T-helper 17 cell (primary cell): ENCODE measurements at regions not wholly inside any gene's neighbourhood (a gene's known extent, or its start where the extent isn't known, plus 50 kb on each side); places are given as distances from the start of the nearest gene placed in this dataset.

Source experiments
- ATAC-seq: fragments of 150-1000 bp; cut with Tn5 transposase; 2 replicates; pipeline ENCODE4 v1.10.0; 2021; ENCODE audit warnings: mild to moderate bottlenecking, moderate library complexity
- DNase-seq, 3 donors: peaks; one replicate each; pipeline versions ENCODE4 v3.0.0 to v3.0.0-alpha.2; 2020 to 2021
- H3K9me3 ChIP-seq: one replicate; pipeline ENCODE4 v1.7.0; 2013; ENCODE audit warnings: low read length, mild to moderate bottlenecking; ENCODE audit not compliant: control insufficient read depth, poor library complexity, severe bottlenecking
- H3K27ac Mint-ChIP-seq: one replicate; pipeline ENCODE4 v1.8.0; 2022; ENCODE audit warnings: mild to moderate bottlenecking, moderate library complexity, mixed read lengths
- H3K27me3 Mint-ChIP-seq: one replicate; pipeline ENCODE4 v1.8.0; 2022; ENCODE audit warnings: mixed read lengths
- H3K36me3 Mint-ChIP-seq: one replicate; pipeline ENCODE4 v1.8.0; 2022; ENCODE audit warnings: low read depth, mixed read lengths
- H3K4me1 Mint-ChIP-seq: one replicate; pipeline ENCODE4 v1.8.0; 2022; ENCODE audit warnings: mild to moderate bottlenecking, mixed read lengths
- H3K4me3 Mint-ChIP-seq: one replicate; pipeline ENCODE4 v1.8.0; 2022; ENCODE audit warnings: mild to moderate bottlenecking, moderate library complexity, mixed read lengths

- H3K27ac Mint-ChIP-seq, result no peak overlapping the region
These were observed 442.9 kb downstream of the KCNJ3 start for GRCh38 chr2:155141418-155141817.

DNA sequence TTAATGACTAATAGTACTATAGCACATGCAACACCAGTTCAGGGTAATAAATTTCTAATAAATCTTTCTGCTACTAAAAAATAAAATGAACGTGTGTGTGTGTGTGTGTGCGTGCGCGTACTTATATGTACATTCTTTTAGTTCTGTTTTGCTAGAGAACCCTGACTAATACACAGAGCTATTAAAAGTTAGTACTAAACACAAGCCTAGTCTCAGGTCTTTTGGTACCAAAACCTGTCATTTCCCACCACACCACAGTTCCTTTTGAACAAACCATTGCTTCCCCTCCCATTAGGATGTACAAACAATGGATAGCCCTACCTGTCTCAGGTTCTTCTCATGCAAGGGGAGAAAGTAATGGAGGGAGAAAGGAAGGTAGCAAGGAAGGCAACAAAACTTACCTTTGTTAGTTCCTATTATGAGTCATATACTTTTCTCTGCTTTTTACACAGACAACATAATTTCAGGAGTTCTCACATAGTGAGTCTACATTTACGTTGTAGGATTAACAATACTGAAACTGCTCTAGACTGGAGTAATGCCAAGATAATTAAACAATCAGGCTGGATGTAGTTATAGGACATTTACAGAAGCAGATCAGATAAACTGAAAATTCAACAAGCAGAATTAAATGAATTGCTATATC, 427.2 kb downstream of the KCNJ3 start:
- Mint-ChIP-seq H3K4me1 (no peaks in the 10 kb centered on the region), H3K4me3 (no peak overlapping the region), H3K36me3 (no peaks in the 10 kb centered on the region), H3K27ac (no peak overlapping the region), H3K27me3 (no peaks in the 10 kb centered on the region)
- DNase-seq (no peak), ATAC-seq (no peak)
- H3K9me3 ChIP-seq, result peaks cover 2% of the 10 kb centered on the region

More at GRCh38 chr2:155141418-155141817, 442.9 kb downstream of the KCNJ3 start:
- DNase-seq (no peak), ATAC-seq (no peak)
- Mint-ChIP-seq H3K27me3 (no peaks in the 10 kb centered on the region), H3K4me1 (no peaks in the 10 kb centered on the region), H3K4me3 (no peak overlapping the region), H3K36me3 (no peaks in the 10 kb centered on the region)
- H3K9me3 ChIP-seq, result no peaks in the 10 kb centered on the region

GRCh38 chr2:155115846-155116245, 417.4 kb downstream of the KCNJ3 start:
- ATAC-seq (no peak), DNase-seq (no peak)
- H3K27ac Mint-ChIP-seq, result no peak overlapping the region
- H3K4me3 Mint-ChIP-seq, result no peak overlapping the region
- no peaks in the 10 kb centered on the region for H3K4me1 Mint-ChIP-seq
- H3K27me3 Mint-ChIP-seq, result no peaks in the 10 kb centered on the region
- no peaks in the 10 kb centered on the region for H3K36me3 Mint-ChIP-seq
- no peaks in the 10 kb centered on the region for H3K9me3 ChIP-seq

DNA sequence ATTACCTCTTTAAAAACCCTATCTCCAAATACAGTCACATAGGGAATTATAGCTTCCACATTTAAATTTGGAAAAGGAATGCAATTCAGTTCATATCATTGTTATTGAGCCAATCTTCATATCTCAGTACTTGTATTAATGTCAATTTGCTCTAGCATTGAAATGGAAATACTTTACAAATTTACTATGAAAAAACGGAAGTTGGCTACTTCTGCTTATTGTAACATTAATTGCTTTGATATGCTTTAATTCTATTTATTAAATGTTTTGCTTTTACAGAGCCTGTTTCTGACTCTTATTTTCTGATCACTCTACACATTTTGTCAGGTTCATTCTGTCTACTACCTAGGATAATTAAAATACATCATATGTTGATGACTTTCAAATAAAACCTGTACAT, 412.6 kb downstream of the KCNJ3 start:
- no peaks in the 10 kb centered on the region for H3K36me3 Mint-ChIP-seq
- H3K4me3 Mint-ChIP-seq, result no peak overlapping the region
- H3K9me3 ChIP-seq, result no peaks in the 10 kb centered on the region
- no peak overlapping the region for H3K27ac Mint-ChIP-seq
- H3K27me3 Mint-ChIP-seq, result no peaks in the 10 kb centered on the region
- ATAC-seq (no peak), DNase-seq (no peak)
- no peaks in the 10 kb centered on the region for H3K4me1 Mint-ChIP-seq

DNA sequence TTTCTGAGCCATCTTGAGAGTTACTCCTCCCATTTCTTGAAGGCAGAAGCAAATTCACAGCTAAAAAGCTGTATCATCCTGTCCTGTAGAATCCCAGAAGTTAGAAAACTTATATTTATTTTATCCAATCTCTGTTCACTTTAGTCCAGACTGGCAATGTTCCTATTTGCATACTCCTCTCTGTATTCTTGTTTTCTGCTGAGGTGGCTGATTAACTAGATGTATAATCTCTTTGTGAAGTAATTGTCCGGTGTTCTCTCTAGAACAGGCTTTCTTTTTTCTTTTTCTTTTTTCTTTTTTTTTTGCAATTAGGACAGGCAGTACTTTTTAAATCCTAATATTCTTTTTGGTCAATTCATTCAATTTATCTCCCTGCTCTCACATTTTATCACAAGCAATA, 411.0 kb downstream of the KCNJ3 start:
- H3K9me3 ChIP-seq, result no peaks in the 10 kb centered on the region
- H3K4me1 Mint-ChIP-seq, result no peaks in the 10 kb centered on the region
- no peak overlapping the region for H3K4me3 Mint-ChIP-seq
- H3K36me3 Mint-ChIP-seq, result no peaks in the 10 kb centered on the region
- ATAC-seq, result no peak
- H3K27me3 Mint-ChIP-seq, result no peaks in the 10 kb centered on the region
- DNase-seq, result no peak
- no peak overlapping the region for H3K27ac Mint-ChIP-seq

DNA sequence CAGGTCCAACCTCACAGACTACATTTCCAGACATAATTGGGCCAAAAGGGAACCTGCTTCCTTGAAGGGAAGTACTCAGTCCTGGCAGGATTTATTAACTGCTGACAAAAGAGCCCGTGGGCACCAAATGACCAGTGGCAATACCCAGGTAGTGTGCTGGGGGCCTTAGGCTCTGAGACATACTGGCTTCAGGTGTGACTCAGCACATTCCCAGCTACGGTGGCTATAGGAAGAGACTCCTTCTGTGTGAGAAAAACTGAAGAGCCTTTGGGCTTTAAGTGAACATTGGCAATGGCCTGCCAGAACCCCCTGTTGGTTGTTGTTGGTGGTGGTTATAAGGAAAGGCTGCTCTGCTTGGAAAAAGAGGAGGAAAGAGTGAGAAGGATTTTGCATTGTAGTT, 401.8 kb downstream of the KCNJ3 start:
- Mint-ChIP-seq H3K4me1 (no peaks in the 10 kb centered on the region), H3K36me3 (no peaks in the 10 kb centered on the region), H3K27me3 (no peaks in the 10 kb centered on the region), H3K4me3 (no peak overlapping the region), H3K27ac (no peak overlapping the region)
- H3K9me3 ChIP-seq, result no peaks in the 10 kb centered on the region
- ATAC-seq (no peak), DNase-seq (no peak)

GRCh38 chr2:155099784-155100183, 401.3 kb downstream of the KCNJ3 start:
- H3K36me3 Mint-ChIP-seq, result no peaks in the 10 kb centered on the region
- H3K27ac Mint-ChIP-seq, result no peak overlapping the region
- DNase-seq, result no peak
- H3K27me3 Mint-ChIP-seq, result no peaks in the 10 kb centered on the region
- no peaks in the 10 kb centered on the region for H3K4me1 Mint-ChIP-seq
- ATAC-seq, result no peak
- H3K4me3 Mint-ChIP-seq, result no peak overlapping the region
- no peaks in the 10 kb centered on the region for H3K9me3 ChIP-seq

DNA sequence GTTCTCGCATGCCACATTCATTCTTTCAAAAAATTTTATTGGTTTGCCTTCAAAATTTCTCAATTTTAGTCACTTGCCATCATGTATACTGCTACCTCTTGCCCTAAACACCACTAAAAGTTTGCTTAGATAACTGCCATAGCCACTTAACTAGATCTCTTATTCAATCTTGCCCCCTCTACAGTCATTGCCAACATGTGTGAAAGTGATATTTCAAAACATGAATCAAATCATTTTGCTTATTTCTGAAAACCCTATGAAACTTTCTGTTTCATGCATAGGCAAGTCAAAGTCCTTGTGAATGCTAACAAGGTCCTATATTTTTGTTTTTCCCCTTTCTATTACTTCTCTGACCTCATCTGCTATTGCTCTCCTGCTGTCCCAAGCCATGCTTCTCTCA, 397.1 kb downstream of the KCNJ3 start:
- no peak overlapping the region for H3K27ac Mint-ChIP-seq
- no peak overlapping the region for H3K4me3 Mint-ChIP-seq
- no peaks in the 10 kb centered on the region for H3K27me3 Mint-ChIP-seq
- ATAC-seq (no peak), DNase-seq (no peak)
- H3K9me3 ChIP-seq, result no peaks in the 10 kb centered on the region
- H3K36me3 Mint-ChIP-seq, result no peaks in the 10 kb centered on the region
- H3K4me1 Mint-ChIP-seq, result no peaks in the 10 kb centered on the region

GRCh38 chr2:155080373-155080772, 381.9 kb downstream of the KCNJ3 start:
- no peak overlapping the region for H3K27ac Mint-ChIP-seq
- no peak for DNase-seq
- no peaks in the 10 kb centered on the region for H3K4me1 Mint-ChIP-seq
- H3K36me3 Mint-ChIP-seq, result no peaks in the 10 kb centered on the region
- no peaks in the 10 kb centered on the region for H3K27me3 Mint-ChIP-seq
- ATAC-seq, result no peak
- no peaks in the 10 kb centered on the region for H3K9me3 ChIP-seq
- no peak overlapping the region for H3K4me3 Mint-ChIP-seq

DNA sequence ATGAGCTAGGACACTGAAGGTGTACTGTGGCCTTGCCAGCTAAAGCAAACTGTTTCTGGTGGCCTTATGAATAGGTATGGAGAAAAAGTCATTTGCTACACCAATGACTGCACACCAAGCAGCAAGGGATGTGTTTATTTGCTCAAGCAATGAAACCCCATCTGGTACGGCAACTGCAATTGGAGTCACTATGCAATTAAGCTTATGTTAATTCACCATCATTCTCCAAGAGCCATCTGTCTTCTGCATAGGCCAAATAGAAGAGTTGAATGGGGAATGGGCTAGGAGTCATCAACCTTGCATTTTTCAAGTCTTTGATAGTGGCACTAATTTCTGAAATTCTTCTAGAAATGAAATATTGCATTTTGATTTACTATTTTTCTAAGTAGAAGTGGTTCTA, 372.0 kb downstream of the KCNJ3 start:
- DNase-seq (no peak), ATAC-seq (no peak)
- H3K27me3 Mint-ChIP-seq, result no peaks in the 10 kb centered on the region
- no peaks in the 10 kb centered on the region for H3K36me3 Mint-ChIP-seq
- H3K9me3 ChIP-seq, result no peaks in the 10 kb centered on the region
- no peak overlapping the region for H3K4me3 Mint-ChIP-seq
- H3K27ac Mint-ChIP-seq, result no peak overlapping the region
- H3K4me1 Mint-ChIP-seq, result no peaks in the 10 kb centered on the region

GRCh38 chr2:155062922-155063258, 364.4 kb downstream of the KCNJ3 start:
- no peak for DNase-seq
- Mint-ChIP-seq H3K27me3 (no peaks in the 10 kb centered on the region), H3K4me1 (no peaks in the 10 kb centered on the region), H3K36me3 (no peaks in the 10 kb centered on the region), H3K4me3 (no peak overlapping the region), H3K27ac (no peak overlapping the region)
- H3K9me3 ChIP-seq, result no peaks in the 10 kb centered on the region
- ATAC-seq, result no peak

- H3K9me3 ChIP-seq, result no peaks in the 10 kb centered on the region
- no peak for DNase-seq
- no peaks in the 10 kb centered on the region for H3K36me3 Mint-ChIP-seq
- no peak overlapping the region for H3K4me3 Mint-ChIP-seq
- no peak overlapping the region for H3K27ac Mint-ChIP-seq
- no peak for ATAC-seq
- H3K4me1 Mint-ChIP-seq, result no peaks in the 10 kb centered on the region
- no peaks in the 10 kb centered on the region for H3K27me3 Mint-ChIP-seq
These were observed 363.9 kb downstream of the KCNJ3 start for GRCh38 chr2:155062250-155062921.

DNA sequence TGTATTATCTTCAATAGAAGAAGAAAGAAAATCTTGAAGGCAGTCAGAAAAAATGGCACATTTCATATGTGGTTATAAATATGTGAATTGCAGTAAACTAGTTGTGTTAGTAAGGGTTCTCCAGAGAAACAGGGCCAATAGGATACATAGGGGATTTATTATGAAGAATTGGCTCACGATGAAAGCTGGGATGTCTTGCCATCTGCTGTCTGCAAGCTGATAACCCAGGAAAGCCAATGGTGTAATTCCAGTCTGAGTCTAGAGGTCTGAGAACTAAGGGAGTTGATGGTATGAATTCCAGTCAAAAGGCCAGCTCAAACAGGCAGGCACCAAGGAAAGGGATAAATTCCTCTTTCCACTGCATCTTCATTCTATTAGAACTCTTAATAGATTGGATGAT, 362.4 kb downstream of the KCNJ3 start:
- no peak for ATAC-seq
- no peak overlapping the region for H3K4me3 Mint-ChIP-seq
- H3K4me1 Mint-ChIP-seq, result no peaks in the 10 kb centered on the region
- no peaks in the 10 kb centered on the region for H3K36me3 Mint-ChIP-seq
- DNase-seq, result no peak
- H3K9me3 ChIP-seq, result no peaks in the 10 kb centered on the region
- H3K27ac Mint-ChIP-seq, result no peak overlapping the region
- no peaks in the 10 kb centered on the region for H3K27me3 Mint-ChIP-seq

DNA sequence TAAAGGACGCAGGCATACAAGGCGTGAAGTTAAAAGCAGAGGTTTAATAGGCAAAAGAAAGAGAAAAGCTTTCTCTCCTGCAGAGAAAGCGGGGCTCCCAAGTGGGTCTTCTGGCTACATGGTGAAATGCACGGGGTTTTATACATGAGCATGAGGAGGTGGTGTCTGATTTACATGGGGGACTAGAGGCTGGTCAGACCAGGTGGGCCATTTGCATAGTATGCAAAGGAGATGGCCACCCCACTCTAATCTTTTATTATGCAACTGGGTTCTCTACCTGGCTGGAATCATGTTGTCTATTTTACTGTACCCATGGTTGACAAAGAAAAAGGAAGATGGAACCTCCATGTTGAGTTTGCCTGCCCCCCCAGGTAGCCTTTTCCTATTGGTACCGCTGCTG, 356.2 kb downstream of the KCNJ3 start:
- H3K27me3 Mint-ChIP-seq, result no peaks in the 10 kb centered on the region
- no peak overlapping the region for H3K4me3 Mint-ChIP-seq
- ATAC-seq, result no peak
- no peaks in the 10 kb centered on the region for H3K4me1 Mint-ChIP-seq
- DNase-seq, result no peak
- no peaks in the 10 kb centered on the region for H3K36me3 Mint-ChIP-seq
- no peaks in the 10 kb centered on the region for H3K9me3 ChIP-seq
- H3K27ac Mint-ChIP-seq, result no peak overlapping the region
